RWPE2 (cell line): ENCODE measurements at regions not wholly inside any gene's neighbourhood (a gene's known extent, or its start where the extent isn't known, plus 50 kb on each side); places are given as distances from the start of the nearest gene placed in this dataset.

ENCODE experiments used
- ATAC-seq: fragments of 200-7000 bp; cut with Tn5 transposase; 3 replicates; pipeline ENCODE4 v1.9.1; 2021; ENCODE audit warnings: low read depth
- DNase-seq: peaks from one replicate; pipeline ENCODE4 v3.0.0-alpha.2; 2020; ENCODE audit warnings: low spot score
- H3K27ac ChIP-seq: fragments of 450-650 bp; 2 replicates; pipeline ENCODE4 v1.5.1; 2017; ENCODE audit warnings: mild to moderate bottlenecking; ENCODE audit not compliant: poor library complexity, severe bottlenecking
- H3K27me3 ChIP-seq: fragments of 250-450 bp; sonication (Bioruptor Pico); 2 replicates; pipeline ENCODE4 v1.5.1; 2021; ENCODE audit warnings: mild to moderate bottlenecking, moderate library complexity; ENCODE audit not compliant: insufficient read depth, poor library complexity, severe bottlenecking
- H3K36me3 ChIP-seq: fragments of 250-450 bp; sonication (Bioruptor Pico); 2 replicates; pipeline ENCODE4 v1.5.1; 2020; ENCODE audit warnings: low read depth, mild to moderate bottlenecking, moderate library complexity
- H3K4me1 ChIP-seq: fragments of 250-450 bp; sonication (Bioruptor Pico); 2 replicates; pipeline ENCODE4 v1.5.1; 2021; ENCODE audit warnings: mild to moderate bottlenecking, moderate library complexity; ENCODE audit not compliant: insufficient read depth, poor library complexity, severe bottlenecking
- H3K4me3 ChIP-seq: fragments of 250-450 bp; sonication (Bioruptor Pico); 2 replicates; pipeline ENCODE4 v1.5.1; 2021; ENCODE audit warnings: mild to moderate bottlenecking, moderate library complexity; ENCODE audit not compliant: severe bottlenecking
- H3K9me3 ChIP-seq: fragments of 250-450 bp; sonication (Bioruptor Pico); 2 replicates; pipeline ENCODE4 v1.5.1; 2021; ENCODE audit warnings: mild to moderate bottlenecking, moderate library complexity; ENCODE audit not compliant: severe bottlenecking
- CTCF ChIP-seq: fragments of 450-650 bp; IDR thresholded peaks from one replicate; pipeline ENCODE4 v1.5.1; 2017; ENCODE audit warnings: mild to moderate bottlenecking, moderate library complexity; ENCODE audit not compliant: poor library complexity, severe bottlenecking

DNA sequence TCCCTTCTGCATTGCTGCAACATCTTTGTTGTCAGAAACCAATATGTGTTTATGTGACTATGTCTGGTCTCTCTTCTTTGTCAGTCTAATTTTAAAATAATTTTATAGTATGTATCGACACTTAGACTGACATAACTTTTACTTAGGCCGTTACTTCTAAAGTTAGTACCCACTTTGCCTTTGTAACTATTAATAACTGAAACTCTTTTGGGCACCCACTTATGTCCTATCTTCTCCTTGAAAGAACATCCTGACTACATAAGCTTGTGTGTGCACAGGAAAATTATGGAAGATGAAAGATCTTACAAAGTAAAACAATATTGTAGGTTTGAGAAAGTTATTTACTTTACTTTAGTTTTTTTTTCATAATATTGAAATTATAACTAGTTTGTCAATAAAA is 230.4 kb upstream of the CCDC179 start:
- H3K4me1 ChIP-seq: no peaks in the 10 kb centered on the region
- no peak overlapping the region for H3K4me3 ChIP-seq
- ATAC-seq (no peak), DNase-seq (no peak)
- no peaks in the 10 kb centered on the region for H3K9me3 ChIP-seq
- no peaks in the 10 kb centered on the region for H3K36me3 ChIP-seq
- no peak overlapping the region for H3K27ac ChIP-seq
- no peak for TF ChIP-seq CTCF
- no peaks in the 10 kb centered on the region for H3K27me3 ChIP-seq

DNA sequence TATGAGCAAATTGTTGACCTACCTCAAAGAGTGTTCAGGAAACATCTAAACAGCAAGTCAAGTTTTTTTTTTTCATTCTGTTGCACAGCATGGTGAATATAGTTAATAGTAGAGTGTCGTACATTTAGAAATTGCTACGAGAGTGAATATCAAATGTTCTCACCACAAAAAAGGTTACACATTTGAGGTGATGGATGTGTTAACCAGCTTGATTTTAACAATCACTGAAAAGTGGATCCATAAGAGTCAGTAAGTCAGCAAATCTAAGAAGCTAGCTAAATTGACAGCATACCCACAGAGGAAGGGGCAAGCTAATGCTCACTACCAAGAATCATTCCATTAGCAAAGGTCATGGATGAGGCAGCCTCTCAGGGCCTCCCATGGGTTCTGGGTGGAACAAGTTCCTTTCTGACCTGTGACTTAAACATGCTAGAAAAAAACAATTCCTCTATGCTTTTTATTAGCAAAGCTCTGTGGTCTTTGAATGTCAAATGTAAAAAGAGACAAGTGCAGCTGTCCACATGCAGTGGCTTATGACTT is 235.4 kb upstream of the CCDC179 start:
- Histone ChIP-seq H3K4me1 (no peaks in the 10 kb centered on the region), H3K36me3 (no peaks in the 10 kb centered on the region), H3K4me3 (no peak overlapping the region), H3K27ac (no peak overlapping the region), H3K9me3 (no peaks in the 10 kb centered on the region), H3K27me3 (no peaks in the 10 kb centered on the region)
- DNase-seq (no peak), ATAC-seq (no peak)
- no peak for TF ChIP-seq CTCF

DNA sequence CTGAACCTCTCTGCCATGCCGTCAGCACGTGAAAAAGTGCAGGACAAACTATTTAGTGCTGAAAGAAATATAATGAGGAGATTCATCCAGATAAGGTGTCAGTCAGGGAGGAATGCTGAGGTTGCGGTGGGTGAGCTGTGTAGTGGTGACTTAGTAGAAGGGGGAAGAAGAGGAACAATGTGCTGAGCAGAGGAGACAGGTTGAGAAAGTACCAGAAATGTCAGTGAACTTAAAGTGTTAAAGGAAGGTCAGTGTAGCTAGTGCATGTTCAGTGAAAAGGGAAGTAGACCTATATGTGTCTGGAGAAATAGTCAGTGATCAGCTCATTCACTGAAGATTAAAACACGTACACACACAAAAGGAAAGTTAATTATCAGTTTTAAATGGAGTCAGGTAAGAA is 237.6 kb upstream of the CCDC179 start:
- Histone ChIP-seq H3K9me3 (no peaks in the 10 kb centered on the region), H3K36me3 (no peaks in the 10 kb centered on the region), H3K27me3 (no peaks in the 10 kb centered on the region), H3K4me3 (no peak overlapping the region), H3K4me1 (no peaks in the 10 kb centered on the region), H3K27ac (no peak overlapping the region)
- DNase-seq (no peak), ATAC-seq (no peak)
- no peak for TF ChIP-seq CTCF

GRCh38 chr11:23099256-23099655 is 239.0 kb upstream of the CCDC179 start:
- Histone ChIP-seq H3K27me3 (no peaks in the 10 kb centered on the region), H3K27ac (no peak overlapping the region), H3K36me3 (no peaks in the 10 kb centered on the region), H3K4me3 (no peak overlapping the region), H3K9me3 (no peaks in the 10 kb centered on the region), H3K4me1 (no peaks in the 10 kb centered on the region)
- DNase-seq (no peak), ATAC-seq (no peak)
- TF ChIP-seq CTCF: no peak

DNA sequence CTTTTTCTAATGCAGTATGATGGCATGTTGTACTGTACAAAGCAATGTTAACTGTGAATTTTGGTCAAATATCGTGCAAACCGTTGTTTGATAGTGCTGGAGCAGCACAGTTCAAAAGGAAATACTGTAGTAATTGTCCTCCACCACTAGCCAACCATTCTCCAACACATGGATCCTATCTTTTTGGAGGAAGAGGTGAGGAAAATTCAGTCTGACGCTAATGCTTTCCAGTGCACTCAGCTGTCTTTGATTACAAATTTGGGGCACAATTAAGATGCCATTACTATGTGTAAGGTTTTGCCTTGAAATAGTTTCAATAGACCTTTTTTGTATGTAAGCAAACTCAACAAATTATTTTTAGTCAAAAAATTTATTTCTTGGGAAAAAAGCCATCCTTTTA is 240.5 kb upstream of the CCDC179 start:
- Histone ChIP-seq H3K27me3 (no peaks in the 10 kb centered on the region), H3K36me3 (no peaks in the 10 kb centered on the region), H3K4me3 (no peak overlapping the region), H3K9me3 (no peaks in the 10 kb centered on the region), H3K4me1 (no peaks in the 10 kb centered on the region), H3K27ac (no peak overlapping the region)
- no peak for TF ChIP-seq CTCF
- no peak for DNase-seq
- ATAC-seq: no peak
